GM12873 (cell line): ENCODE measurements at regions not wholly inside any gene's neighbourhood (a gene's known extent, or its start where the extent isn't known, plus 50 kb on each side); places are given as distances from the start of the nearest gene placed in this dataset.

Source experiments
- TF ChIP-seq, protein P1 (sequence below): IDR thresholded peaks from 2 replicates; pipeline ENCODE4 v1.5.1; 2012; ENCODE audit warnings: low read depth, mild to moderate bottlenecking, moderate library complexity, low read length, control low read depth; ENCODE audit not compliant: insufficient read depth; ENCODE audit errors: missing control alignments

DNA sequence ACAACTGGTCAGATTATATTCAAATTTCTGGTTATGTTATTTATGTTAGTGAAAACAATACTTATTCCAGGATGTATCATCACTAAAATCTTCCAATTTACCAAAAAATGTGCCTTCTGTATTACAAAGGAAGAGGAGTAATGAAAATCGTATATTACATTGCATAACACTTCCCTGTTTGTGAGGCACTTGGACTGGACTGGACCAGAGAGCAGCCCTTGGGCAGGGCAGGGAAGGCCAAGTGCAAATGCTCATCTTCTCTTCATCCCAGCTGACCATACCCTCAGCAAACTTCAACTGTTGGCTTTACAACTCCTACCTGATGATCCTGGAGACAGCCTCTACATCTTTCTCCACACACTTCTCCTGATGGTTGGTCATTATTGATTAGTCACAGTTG is 285.7 kb upstream of the MME start:
- TF ChIP-seq, protein P1, sequence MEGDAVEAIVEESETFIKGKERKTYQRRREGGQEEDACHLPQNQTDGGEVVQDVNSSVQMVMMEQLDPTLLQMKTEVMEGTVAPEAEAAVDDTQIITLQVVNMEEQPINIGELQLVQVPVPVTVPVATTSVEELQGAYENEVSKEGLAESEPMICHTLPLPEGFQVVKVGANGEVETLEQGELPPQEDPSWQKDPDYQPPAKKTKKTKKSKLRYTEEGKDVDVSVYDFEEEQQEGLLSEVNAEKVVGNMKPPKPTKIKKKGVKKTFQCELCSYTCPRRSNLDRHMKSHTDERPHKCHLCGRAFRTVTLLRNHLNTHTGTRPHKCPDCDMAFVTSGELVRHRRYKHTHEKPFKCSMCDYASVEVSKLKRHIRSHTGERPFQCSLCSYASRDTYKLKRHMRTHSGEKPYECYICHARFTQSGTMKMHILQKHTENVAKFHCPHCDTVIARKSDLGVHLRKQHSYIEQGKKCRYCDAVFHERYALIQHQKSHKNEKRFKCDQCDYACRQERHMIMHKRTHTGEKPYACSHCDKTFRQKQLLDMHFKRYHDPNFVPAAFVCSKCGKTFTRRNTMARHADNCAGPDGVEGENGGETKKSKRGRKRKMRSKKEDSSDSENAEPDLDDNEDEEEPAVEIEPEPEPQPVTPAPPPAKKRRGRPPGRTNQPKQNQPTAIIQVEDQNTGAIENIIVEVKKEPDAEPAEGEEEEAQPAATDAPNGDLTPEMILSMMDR, result no peak

DNA sequence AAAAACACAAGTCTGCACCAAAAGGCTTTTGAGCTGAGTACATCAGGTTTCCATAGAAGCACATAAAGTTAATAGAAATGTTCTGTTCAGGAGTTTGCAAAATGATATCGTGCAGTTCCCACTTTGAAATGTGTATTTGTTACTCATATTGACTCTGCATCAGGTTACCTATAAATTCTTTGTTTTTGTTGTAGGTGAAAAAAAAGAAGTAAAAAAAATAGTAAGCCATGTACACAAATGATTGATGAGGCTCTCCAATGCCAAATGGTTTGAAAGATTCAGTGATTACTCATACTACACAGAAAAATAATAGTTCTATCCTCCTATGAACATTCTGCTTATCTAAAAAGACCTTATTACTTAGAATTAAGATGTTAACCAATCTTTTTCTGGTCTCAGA is 287.3 kb upstream of the MME start:
- TF ChIP-seq, protein P1, result no peak

GRCh38 chr3:154791611-154792010 is 288.5 kb upstream of the MME start:
- TF ChIP-seq, protein P1, result no peak

GRCh38 chr3:154786724-154787123 is 293.4 kb upstream of the MME start:
- TF ChIP-seq, protein P1, result no peak

DNA sequence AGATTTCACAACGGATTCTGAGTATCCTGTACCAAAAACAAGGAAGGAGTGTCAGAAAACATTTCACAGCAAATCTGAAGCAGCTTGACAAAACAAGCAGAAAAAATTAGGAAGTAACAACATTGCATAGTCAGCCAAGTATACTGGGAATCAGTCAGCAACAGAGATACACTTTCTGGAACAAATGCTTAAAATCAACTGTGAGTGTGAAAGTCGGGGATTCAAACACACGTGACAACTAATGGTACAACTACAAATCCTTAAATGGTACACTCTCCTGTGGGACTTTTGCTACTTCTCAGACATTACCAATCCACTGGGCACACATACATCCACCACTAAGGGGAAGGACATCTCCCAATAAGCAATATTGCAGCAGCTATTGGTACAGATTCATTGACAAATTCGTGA is 296.6 kb upstream of the MME start:
- TF ChIP-seq, protein P1, result no peak

DNA sequence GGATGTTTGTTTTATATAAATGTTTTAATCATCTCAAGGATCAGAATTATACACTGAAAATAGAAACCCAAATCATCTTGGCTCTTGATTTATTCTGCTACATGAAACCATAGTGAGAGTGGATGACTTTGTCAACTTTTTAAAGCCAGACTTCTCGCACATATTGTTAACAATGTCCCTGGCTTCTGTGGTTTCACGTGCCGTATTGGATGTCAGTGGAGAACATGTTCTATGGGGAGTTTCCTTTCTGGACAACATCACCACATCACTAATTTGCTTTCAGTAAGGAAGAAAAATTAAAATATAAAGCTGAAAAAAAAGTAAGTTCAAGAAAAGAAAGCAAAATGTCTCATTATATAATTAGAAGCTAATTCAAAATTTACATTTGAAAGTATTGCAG is 297.1 kb upstream of the MME start:
- TF ChIP-seq, protein P1, result no peak

- TF ChIP-seq, protein P1, result no peak
Measured at GRCh38 chr3:154782151-154782550, 298.0 kb upstream of the MME start.
